Endothelial cell of umbilical vein (primary cell): ENCODE measurements at regions not wholly inside any gene's neighbourhood (a gene's known extent, or its start where the extent isn't known, plus 50 kb on each side); places are given as distances from the start of the nearest gene placed in this dataset.

Experiments
- BruUV-seq: library from RNA; stranded (reverse); fragments of 400-500 nt; replicated peaks from 2 replicates; lab custom pipeline; 2021; lab: Mats Ljungman, UMichigan
- CTCF ChIA-PET: fragments of 300-600, 350-600 bp; sonication (Branson Sonifier 250); formaldehyde crosslinking; loops from one replicate; lab custom pipeline; 2021; ENCODE audit warnings: antibody characterized with exemption, inconsistent platforms; lab: Charles Lee
- POLR2A ChIA-PET: fragments of 300-600, 350-600 bp; sonication (Branson Sonifier 250); formaldehyde crosslinking; loops from one replicate; lab custom pipeline; 2021; ENCODE audit warnings: antibody characterized with exemption, inconsistent platforms; lab: Charles Lee
- DNase-seq: peaks from one replicate; pipeline ENCODE4 v3.0.0-alpha.2; 2011; ENCODE audit warnings: low read depth, low spot score
- FAIRE-seq: peaks from 2 replicates; lab custom pipeline; 2011; peaks lifted over from hg19 to GRCh38; lab: Jason Lieb, UNC
- H2AFZ ChIP-seq: 2 replicates; pipeline ENCODE4 v1.6.0; 2012; ENCODE audit warnings: low read depth, low read length, control low read depth, inconsistent platforms
- H3K27ac ChIP-seq: 2 replicates; pipeline ENCODE4 v1.5.1; 2011; ENCODE audit warnings: low read depth, mild to moderate bottlenecking, control low read depth, low read length, moderate library complexity; ENCODE audit not compliant: insufficient read depth
- H3K27me3 ChIP-seq, 2 experiments: 2 replicates each; pipeline versions ENCODE4 v1.6.0 to v1.6.1; 2011; ENCODE audit warnings: low read length in 2 of 2, mixed read lengths in 1 of 2; ENCODE audit not compliant: control insufficient read depth in 2 of 2, insufficient read depth in 2 of 2
- H3K36me3 ChIP-seq, 2 experiments: 2 replicates in 1 of 2; 3 replicates in 1 of 2; pipeline ENCODE4 v1.5.1; 2011; ENCODE audit warnings: low read length in 2 of 2, mild to moderate bottlenecking in 1 of 2, moderate library complexity in 1 of 2; ENCODE audit not compliant: control insufficient read depth in 2 of 2, insufficient read depth in 2 of 2; ENCODE audit errors: extremely low read depth in 1 of 2
- H3K4me1 ChIP-seq: 3 replicates; pipeline ENCODE4 v1.5.1; 2011; ENCODE audit warnings: mild to moderate bottlenecking, low read length; ENCODE audit not compliant: control insufficient read depth, insufficient read depth; ENCODE audit errors: extremely low read depth
- H3K4me2 ChIP-seq: 2 replicates; pipeline ENCODE4 v1.6.1; 2011; ENCODE audit warnings: low read length, control low read depth, mixed read lengths; ENCODE audit not compliant: insufficient read depth
- H3K4me3 ChIP-seq, 3 experiments: fragments of 200-600 bp in 1 of 3; sonication (generic), shearing (Covaris generic) in 1 of 3; replicated peaks in 1 of 3; 2 replicates each; pipeline ENCODE4 v1.5.1; 2011 to 2016; ENCODE audit warnings: control low read depth in 3 of 3, low read length in 3 of 3, mild to moderate bottlenecking in 2 of 3, inconsistent platforms in 1 of 3, low read depth in 1 of 3, moderate library complexity in 1 of 3; ENCODE audit not compliant: insufficient read depth in 1 of 3
- H3K79me2 ChIP-seq: 2 replicates; pipeline ENCODE4 v1.6.0; 2012; ENCODE audit warnings: low read length, inconsistent platforms; ENCODE audit not compliant: control insufficient read depth, insufficient read depth
- H3K9ac ChIP-seq: replicated peaks from 2 replicates; pipeline ENCODE3; 2011; ENCODE audit warnings: low read length, control low read depth; ENCODE audit not compliant: insufficient read depth; ENCODE audit errors: extremely low read depth
- H3K9me1 ChIP-seq: replicated peaks from 3 replicates; pipeline ENCODE4 v1.6.0; 2011; ENCODE audit warnings: mild to moderate bottlenecking, low read length; ENCODE audit not compliant: control insufficient read depth, insufficient read depth; ENCODE audit errors: extremely low read depth
- H3K9me3 ChIP-seq: replicated peaks from 2 replicates; pipeline ENCODE4 v1.5.1; 2012; ENCODE audit warnings: low read length, inconsistent platforms; ENCODE audit not compliant: control insufficient read depth, insufficient read depth
- H4K20me1 ChIP-seq: replicated peaks from 2 replicates; pipeline ENCODE3; 2011; ENCODE audit warnings: mild to moderate bottlenecking, low read length; ENCODE audit not compliant: control insufficient read depth, insufficient read depth; ENCODE audit errors: extremely low read depth
- CTCF ChIP-seq, 2 donors: IDR thresholded peaks; 1 replicate in 1 of 2; 2 replicates in 1 of 2; pipeline ENCODE4 v1.5.1; 2011; ENCODE audit warnings: low read length in 2 of 2, mild to moderate bottlenecking in 2 of 2, moderate library complexity in 2 of 2, control low read depth in 1 of 2, inconsistent platforms in 1 of 2, low read depth in 1 of 2; ENCODE audit not compliant: insufficient read depth in 1 of 2; ENCODE audit errors: extremely low read depth in 1 of 2
- EZH2 ChIP-seq: IDR thresholded peaks from 2 replicates; pipeline ENCODE4 v1.6.1; 2012; ENCODE audit warnings: borderline replicate concordance, low read depth, mild to moderate bottlenecking, moderate library complexity, low read length, inconsistent platforms; ENCODE audit not compliant: severe bottlenecking
- FOS ChIP-seq: IDR thresholded peaks from 2 replicates; pipeline ENCODE4 v1.6.1; 2011; ENCODE audit warnings: mild to moderate bottlenecking, low read length, moderate library complexity, borderline replicate concordance; ENCODE audit not compliant: insufficient read depth
- GATA2 ChIP-seq: IDR thresholded peaks from 2 replicates; pipeline ENCODE4 v1.7.0; 2011; ENCODE audit warnings: low read depth, mild to moderate bottlenecking, moderate library complexity, mixed read lengths, low read length; ENCODE audit not compliant: insufficient read length, insufficient read depth
- JUN ChIP-seq: IDR thresholded peaks from 2 replicates; pipeline ENCODE4 v1.6.1; 2011; ENCODE audit warnings: borderline replicate concordance, low read depth; ENCODE audit not compliant: insufficient read length, insufficient read depth
- MAX ChIP-seq: IDR thresholded peaks from 2 replicates; pipeline ENCODE4 v1.6.1; 2011; ENCODE audit not compliant: insufficient read depth, insufficient read length
- MYC ChIP-seq: IDR thresholded peaks from one replicate; pipeline ENCODE4 v1.6.1; 2011; ENCODE audit warnings: mild to moderate bottlenecking, low read depth, low read length
- POLR2A ChIP-seq: IDR thresholded peaks from 2 replicates; pipeline ENCODE4 v1.6.1; 2012; ENCODE audit warnings: low read depth, mild to moderate bottlenecking, control low read depth, low read length
- POLR2AphosphoS5 ChIP-seq: IDR thresholded peaks from 2 replicates; pipeline ENCODE4 v1.6.1; 2012; ENCODE audit warnings: low read depth, mild to moderate bottlenecking, control low read depth, low read length, moderate library complexity; ENCODE audit not compliant: insufficient read depth
- dilution Hi-C: fragments of 300-500 bp; cut with MboI; formaldehyde crosslinking; loops from one replicate; pipeline ENCODE4 v1.15.0; 2019; ENCODE audit warnings: low sequenced_read_pairs; ENCODE audit not compliant: extremely low pct_ligation_motif_present
- intact Hi-C: fragments of 100-400 bp; cut with micrococcal nuclease; formaldehyde crosslinking; loops from one replicate; pipeline ENCODE4 v1.10.0; 2022

- Histone ChIP-seq H3K4me1 (no peaks in the 10 kb centered on the region), H3K4me2 (no peak overlapping the region), H3K4me3 (no peak overlapping the region), H3K9me3 (no peaks in the 10 kb centered on the region), H4K20me1 (no peaks in the 10 kb centered on the region), H2AFZ (no peak overlapping the region), H3K36me3 (no peaks in the 10 kb centered on the region), H3K79me2 (no peaks in the 10 kb centered on the region), H3K27ac (no peak overlapping the region), H3K9me1 (no peaks in the 10 kb centered on the region), H3K27me3 (peaks cover 2% of the 10 kb centered on the region in 2 experiments), H3K9ac (no peak overlapping the region)
- POLR2A ChIA-PET, result no interaction called here
- DNase-seq (no peak), FAIRE-seq (no peak)
- CTCF ChIA-PET, result interaction anchor here (2.0 kb wide), 1 partner anchor 95 kb away, joined by 7 read pairs; no protein-coding TSS in a partner anchor
- intact Hi-C loops, result no loop called here
- no TSS peak for BruUV-seq
- no peak for TF ChIP-seq MYC
- TF ChIP-seq MAX, result no peak
- no peak for TF ChIP-seq CTCF (IDR thresholded peaks at IDR 0.05; ENCODE audit: extremely low read depth in 1 of 2, insufficient read depth in 1 of 2, low read depth in 1 of 2, low read length in 2 of 2)
- no peak for TF ChIP-seq GATA2
- TF ChIP-seq POLR2A, result no peak
- no peak for TF ChIP-seq FOS
- no peak for TF ChIP-seq POLR2AphosphoS5
- TF ChIP-seq EZH2, result no peak
- TF ChIP-seq JUN, result no peak
- dilution Hi-C loops, result no loop called here
Observed at GRCh38 chr21:36535618-36536241, 55.8 kb upstream of the CLDN14 start.
